ENCODE measurements at regions not wholly inside any gene's neighbourhood (a gene's known extent, or its start where the extent isn't known, plus 50 kb on each side); places are given as distances from the start of the nearest gene placed in this dataset.

DNA sequence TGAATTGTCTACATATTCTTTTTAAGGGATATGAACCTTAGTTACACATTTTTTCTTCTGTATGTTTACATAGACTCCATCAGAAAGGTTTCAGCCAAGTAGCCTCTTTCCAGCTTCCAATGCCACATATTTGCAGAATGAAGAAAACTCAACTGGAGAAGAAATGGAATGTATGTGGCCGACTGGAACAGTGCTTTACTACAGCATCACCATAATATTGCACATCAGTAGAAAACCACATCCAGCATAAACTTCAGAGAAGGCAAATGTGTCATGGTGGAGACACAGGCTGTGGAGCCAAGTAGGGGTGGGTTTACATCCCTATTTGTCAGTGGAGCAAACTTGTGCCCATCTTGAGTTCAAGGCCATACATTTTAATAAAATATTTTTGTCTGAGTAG lies 204.8 kb upstream of the LDB2 start:
- no peaks in the 10 kb centered on the region for H3K4me1 ChIP-seq (ENCODE audit: insufficient read depth, low read length)

DNA sequence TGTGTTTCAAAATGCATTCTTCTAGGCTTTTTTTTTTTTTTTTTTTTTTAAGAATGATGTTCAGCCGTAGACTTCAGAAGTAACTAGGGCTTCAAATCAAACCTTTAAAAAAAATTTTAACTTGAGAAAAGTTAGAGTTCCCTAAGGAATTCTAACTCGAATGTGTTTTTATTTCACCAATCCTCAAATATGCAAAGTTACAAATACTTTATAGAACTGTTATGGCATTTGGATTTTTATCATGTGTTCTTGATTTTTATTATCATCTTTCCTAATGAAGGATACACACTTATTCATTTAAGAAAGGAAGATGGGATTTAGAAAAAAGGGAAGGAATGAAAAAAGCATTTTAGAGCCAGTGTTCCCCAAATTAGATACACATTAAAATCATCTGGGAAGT lies 200.6 kb upstream of the LDB2 start:
- H3K9ac ChIP-seq (ENCODE audit: low read length), result no peak overlapping the region
- H3K4me3 ChIP-seq (ENCODE audit: low read depth in 1 of 2, low read length in 2 of 2), result no peak overlapping the region
- no peaks in the 10 kb centered on the region for H3K27me3 ChIP-seq (ENCODE audit: control insufficient read depth in 1 of 2, insufficient read depth in 2 of 2, low read length in 2 of 2)
- H3K36me3 ChIP-seq (ENCODE audit: insufficient read depth, low read length), result no peaks in the 10 kb centered on the region
- no peaks in the 10 kb centered on the region for H3K9me3 ChIP-seq (ENCODE audit: low read length)
- H3K4me1 ChIP-seq (ENCODE audit: insufficient read depth, low read length), result no peaks in the 10 kb centered on the region
- H3K27ac ChIP-seq (ENCODE audit: low read depth, low read length), result no peak overlapping the region

More for the DNA sequence above, 204.8 kb upstream of the LDB2 start:
- no peaks in the 10 kb centered on the region for H3K9me3 ChIP-seq (ENCODE audit: low read length)
- no peak overlapping the region for H3K4me3 ChIP-seq (ENCODE audit: low read depth in 1 of 2, low read length in 2 of 2)
- no peak overlapping the region for H3K9ac ChIP-seq (ENCODE audit: low read length)
- no peak overlapping the region for H3K27ac ChIP-seq (ENCODE audit: low read depth, low read length)
- H3K36me3 ChIP-seq (ENCODE audit: insufficient read depth, low read length), result no peaks in the 10 kb centered on the region
- no peaks in the 10 kb centered on the region for H3K27me3 ChIP-seq (ENCODE audit: control insufficient read depth in 1 of 2, insufficient read depth in 2 of 2, low read length in 2 of 2)

DNA sequence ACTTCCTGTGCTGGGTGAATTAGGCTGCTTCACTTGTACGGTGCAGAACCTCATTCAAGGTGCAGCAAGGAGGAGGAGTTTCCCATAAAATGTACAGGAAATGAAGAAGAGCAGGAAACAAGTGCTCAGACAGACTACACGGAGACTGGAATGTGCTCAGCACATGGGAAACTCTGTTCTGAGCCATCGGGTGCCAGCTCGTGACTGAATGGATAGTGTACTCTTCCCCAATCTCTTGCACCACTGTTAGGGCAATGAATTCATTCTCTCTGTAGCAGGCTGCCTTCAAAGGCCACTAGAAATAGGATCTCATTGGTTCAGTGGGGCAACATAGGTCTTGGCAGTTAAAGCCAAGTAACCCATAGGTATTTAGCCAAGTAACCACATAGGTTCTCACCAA lies 200.0 kb upstream of the LDB2 start:
- no peak overlapping the region for H3K4me3 ChIP-seq (ENCODE audit: low read depth in 1 of 2, low read length in 2 of 2)
- H3K4me1 ChIP-seq (ENCODE audit: insufficient read depth, low read length), result no peaks in the 10 kb centered on the region
- H3K36me3 ChIP-seq (ENCODE audit: insufficient read depth, low read length), result no peaks in the 10 kb centered on the region
- no peaks in the 10 kb centered on the region for H3K27me3 ChIP-seq (ENCODE audit: control insufficient read depth in 1 of 2, insufficient read depth in 2 of 2, low read length in 2 of 2)
- H3K27ac ChIP-seq (ENCODE audit: low read depth, low read length), result no peak overlapping the region
- no peak overlapping the region for H3K9ac ChIP-seq (ENCODE audit: low read length)
- no peaks in the 10 kb centered on the region for H3K9me3 ChIP-seq (ENCODE audit: low read length)

DNA sequence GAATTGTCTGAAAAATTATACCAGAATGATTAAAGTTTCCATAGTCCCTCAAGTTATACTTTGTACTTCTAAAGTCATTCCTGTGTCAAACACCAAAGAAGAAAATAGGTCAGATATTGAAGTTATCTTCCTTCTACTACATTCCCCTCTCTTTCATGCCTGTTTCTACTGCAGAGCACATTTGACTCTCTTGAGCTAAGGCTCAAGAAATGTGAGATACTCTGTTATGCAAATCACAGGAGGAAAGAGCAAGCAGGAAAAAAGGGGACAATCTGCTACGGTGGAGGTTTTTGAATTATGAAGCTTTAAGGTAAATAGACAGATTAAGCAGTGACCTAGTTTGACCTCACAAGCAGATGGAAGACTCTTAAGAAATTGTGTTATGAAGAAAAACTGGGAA lies 198.9 kb upstream of the LDB2 start:
- Histone ChIP-seq H3K4me3 (ENCODE audit: low read depth in 1 of 2, low read length in 2 of 2) (no peak overlapping the region), H3K36me3 (ENCODE audit: insufficient read depth, low read length) (no peaks in the 10 kb centered on the region), H3K27me3 (ENCODE audit: control insufficient read depth in 1 of 2, insufficient read depth in 2 of 2, low read length in 2 of 2) (no peaks in the 10 kb centered on the region), H3K27ac (ENCODE audit: low read depth, low read length) (no peak overlapping the region), H3K9ac (ENCODE audit: low read length) (no peak overlapping the region), H3K9me3 (ENCODE audit: low read length) (no peaks in the 10 kb centered on the region), H3K4me1 (ENCODE audit: insufficient read depth, low read length) (no peaks in the 10 kb centered on the region)

DNA sequence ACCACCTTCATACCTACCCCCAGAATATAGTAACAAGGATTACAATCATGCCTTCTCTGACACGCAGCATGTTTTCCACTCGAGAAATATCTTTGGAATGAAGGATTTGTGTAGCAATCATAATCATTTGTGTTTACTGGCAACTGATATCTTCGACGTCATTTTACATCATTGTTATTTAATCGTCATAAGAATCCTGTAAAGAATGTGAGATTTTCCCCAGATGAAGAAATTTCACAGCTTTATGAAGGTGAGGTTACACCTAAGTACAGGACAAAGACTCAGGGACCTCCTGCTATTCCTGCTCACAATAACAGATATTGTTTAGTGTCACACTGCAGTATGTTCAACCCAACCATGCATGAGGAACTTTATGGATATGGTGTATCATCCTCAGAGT lies 198.2 kb upstream of the LDB2 start:
- no peaks in the 10 kb centered on the region for H3K27me3 ChIP-seq (ENCODE audit: control insufficient read depth in 1 of 2, insufficient read depth in 2 of 2, low read length in 2 of 2)
- no peaks in the 10 kb centered on the region for H3K4me1 ChIP-seq (ENCODE audit: insufficient read depth, low read length)
- no peaks in the 10 kb centered on the region for H3K9me3 ChIP-seq (ENCODE audit: low read length)
- H3K4me3 ChIP-seq (ENCODE audit: low read depth in 1 of 2, low read length in 2 of 2), result no peak overlapping the region
- no peak overlapping the region for H3K27ac ChIP-seq (ENCODE audit: low read depth, low read length)
- H3K36me3 ChIP-seq (ENCODE audit: insufficient read depth, low read length), result no peaks in the 10 kb centered on the region
- H3K9ac ChIP-seq (ENCODE audit: low read length), result no peak overlapping the region

DNA sequence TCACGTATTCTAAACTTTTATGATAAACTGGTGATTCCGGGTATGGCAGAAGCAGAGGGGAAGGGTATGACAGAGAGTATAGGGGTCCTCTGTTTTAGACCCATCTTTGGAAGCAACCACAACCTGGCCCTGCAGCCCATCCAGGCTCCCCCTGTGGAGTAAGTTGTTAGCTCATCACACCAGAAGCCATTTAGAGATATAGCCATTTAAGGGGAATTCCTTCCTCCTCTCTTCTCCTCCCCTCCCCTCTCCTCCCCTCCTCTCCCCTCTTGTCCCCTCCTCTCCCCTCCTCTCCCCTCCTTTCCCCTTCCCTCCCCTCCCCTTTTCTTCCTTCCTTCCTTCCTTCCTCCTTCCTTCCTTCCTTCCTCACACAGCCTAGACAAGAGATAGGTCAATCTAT lies 197.3 kb upstream of the LDB2 start:
- H3K36me3 ChIP-seq (ENCODE audit: insufficient read depth, low read length), result no peaks in the 10 kb centered on the region
- no peak overlapping the region for H3K27ac ChIP-seq (ENCODE audit: low read depth, low read length)
- no peak overlapping the region for H3K4me3 ChIP-seq (ENCODE audit: low read depth in 1 of 2, low read length in 2 of 2)
- H3K9me3 ChIP-seq (ENCODE audit: low read length), result no peaks in the 10 kb centered on the region
- H3K27me3 ChIP-seq (ENCODE audit: control insufficient read depth in 1 of 2, insufficient read depth in 2 of 2, low read length in 2 of 2), result no peaks in the 10 kb centered on the region
- no peaks in the 10 kb centered on the region for H3K4me1 ChIP-seq (ENCODE audit: insufficient read depth, low read length)
- no peak overlapping the region for H3K9ac ChIP-seq (ENCODE audit: low read length)

DNA sequence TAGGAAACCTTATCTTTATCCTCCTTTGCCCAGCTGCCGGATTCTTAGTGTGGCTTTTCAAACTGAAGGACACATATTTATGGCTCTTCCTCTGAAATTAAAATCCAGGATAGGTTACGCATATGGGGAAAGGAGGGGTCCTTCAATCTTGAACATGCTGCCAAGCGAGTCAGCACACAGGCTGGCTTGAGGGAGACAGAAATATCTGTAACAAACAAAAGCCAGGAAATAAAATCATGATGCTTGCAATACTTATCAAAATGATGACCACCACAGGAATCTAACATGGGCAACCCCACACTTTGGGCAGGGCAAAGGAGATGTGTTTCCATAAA lies 196.4 kb upstream of the LDB2 start:
- no peaks in the 10 kb centered on the region for H3K4me1 ChIP-seq (ENCODE audit: insufficient read depth, low read length)
- H3K9ac ChIP-seq (ENCODE audit: low read length), result no peak overlapping the region
- no peak overlapping the region for H3K27ac ChIP-seq (ENCODE audit: low read depth, low read length)
- H3K4me3 ChIP-seq (ENCODE audit: low read depth in 1 of 2, low read length in 2 of 2), result no peak overlapping the region
- no peaks in the 10 kb centered on the region for H3K36me3 ChIP-seq (ENCODE audit: insufficient read depth, low read length)
- H3K27me3 ChIP-seq (ENCODE audit: control insufficient read depth in 1 of 2, insufficient read depth in 2 of 2, low read length in 2 of 2), result no peaks in the 10 kb centered on the region
- no peaks in the 10 kb centered on the region for H3K9me3 ChIP-seq (ENCODE audit: low read length)

DNA sequence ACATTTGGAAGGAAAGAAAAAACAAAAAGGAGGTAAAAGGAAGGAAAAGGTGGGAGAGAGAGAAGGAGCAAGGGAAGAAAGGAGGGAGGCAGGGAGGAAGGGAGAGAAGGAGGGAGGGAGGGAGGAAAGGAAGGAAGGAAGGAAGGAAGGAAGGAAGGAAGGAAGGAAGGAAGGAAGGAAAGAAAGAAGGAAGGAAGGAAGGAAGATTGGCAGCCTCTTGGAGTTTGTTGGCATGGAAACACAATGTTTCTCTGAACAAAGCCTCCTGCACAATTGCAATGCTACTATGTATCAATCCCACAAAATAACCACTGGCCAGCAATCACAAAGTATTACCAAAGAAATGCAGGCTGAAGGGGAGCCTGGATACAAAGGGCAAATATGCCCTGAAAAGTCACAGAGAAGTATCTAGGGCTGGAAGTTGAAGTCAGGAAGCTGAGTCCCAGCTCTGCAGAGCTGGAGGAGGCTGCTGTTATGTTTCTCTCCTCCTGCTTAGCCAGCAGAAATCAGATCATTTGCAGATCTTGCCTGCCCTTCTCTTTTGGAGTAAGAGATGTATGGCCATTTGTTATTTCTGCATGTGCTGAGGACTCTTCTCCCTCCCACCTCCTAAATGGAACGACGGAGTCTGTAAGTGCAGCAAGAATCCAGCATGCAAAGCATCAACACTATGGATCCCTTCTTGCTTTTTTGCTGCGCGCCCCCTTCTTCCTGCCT lies 195.9 kb upstream of the LDB2 start:
- H3K27ac ChIP-seq (ENCODE audit: low read depth, low read length), result no peak overlapping the region
- H3K36me3 ChIP-seq (ENCODE audit: insufficient read depth, low read length), result no peaks in the 10 kb centered on the region
- H3K27me3 ChIP-seq (ENCODE audit: control insufficient read depth in 1 of 2, insufficient read depth in 2 of 2, low read length in 2 of 2), result no peaks in the 10 kb centered on the region
- no peak overlapping the region for H3K4me3 ChIP-seq (ENCODE audit: low read depth in 1 of 2, low read length in 2 of 2)
- H3K4me1 ChIP-seq (ENCODE audit: insufficient read depth, low read length), result no peaks in the 10 kb centered on the region
- H3K9ac ChIP-seq (ENCODE audit: low read length), result no peak overlapping the region
- H3K9me3 ChIP-seq (ENCODE audit: low read length), result no peaks in the 10 kb centered on the region

DNA sequence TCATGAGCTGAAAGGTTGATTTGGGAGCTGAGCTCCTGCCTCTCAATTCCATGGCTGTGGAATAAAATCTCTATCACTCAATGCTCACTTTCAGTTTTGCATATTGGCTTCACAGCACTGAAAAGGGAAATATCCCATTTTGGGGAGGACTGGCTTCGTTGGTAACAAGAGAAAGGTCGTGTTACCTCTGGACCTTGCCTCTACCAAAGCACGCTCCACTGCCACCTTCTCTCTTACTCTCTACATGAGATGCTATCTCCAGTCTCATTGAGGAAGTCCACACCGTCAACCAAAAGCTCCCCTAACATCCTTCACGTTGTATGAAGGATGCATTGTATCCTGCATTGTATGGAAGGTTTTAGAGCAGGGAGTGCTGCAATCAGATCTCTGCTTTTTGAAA lies 195.0 kb upstream of the LDB2 start:
- H3K9ac ChIP-seq (ENCODE audit: low read length), result no peak overlapping the region
- no peaks in the 10 kb centered on the region for H3K4me1 ChIP-seq (ENCODE audit: insufficient read depth, low read length)
- H3K4me3 ChIP-seq (ENCODE audit: low read depth in 1 of 2, low read length in 2 of 2), result no peak overlapping the region
- no peak overlapping the region for H3K27ac ChIP-seq (ENCODE audit: low read depth, low read length)
- no peaks in the 10 kb centered on the region for H3K27me3 ChIP-seq (ENCODE audit: control insufficient read depth in 1 of 2, insufficient read depth in 2 of 2, low read length in 2 of 2)
- no peaks in the 10 kb centered on the region for H3K36me3 ChIP-seq (ENCODE audit: insufficient read depth, low read length)
- H3K9me3 ChIP-seq (ENCODE audit: low read length), result no peaks in the 10 kb centered on the region

DNA sequence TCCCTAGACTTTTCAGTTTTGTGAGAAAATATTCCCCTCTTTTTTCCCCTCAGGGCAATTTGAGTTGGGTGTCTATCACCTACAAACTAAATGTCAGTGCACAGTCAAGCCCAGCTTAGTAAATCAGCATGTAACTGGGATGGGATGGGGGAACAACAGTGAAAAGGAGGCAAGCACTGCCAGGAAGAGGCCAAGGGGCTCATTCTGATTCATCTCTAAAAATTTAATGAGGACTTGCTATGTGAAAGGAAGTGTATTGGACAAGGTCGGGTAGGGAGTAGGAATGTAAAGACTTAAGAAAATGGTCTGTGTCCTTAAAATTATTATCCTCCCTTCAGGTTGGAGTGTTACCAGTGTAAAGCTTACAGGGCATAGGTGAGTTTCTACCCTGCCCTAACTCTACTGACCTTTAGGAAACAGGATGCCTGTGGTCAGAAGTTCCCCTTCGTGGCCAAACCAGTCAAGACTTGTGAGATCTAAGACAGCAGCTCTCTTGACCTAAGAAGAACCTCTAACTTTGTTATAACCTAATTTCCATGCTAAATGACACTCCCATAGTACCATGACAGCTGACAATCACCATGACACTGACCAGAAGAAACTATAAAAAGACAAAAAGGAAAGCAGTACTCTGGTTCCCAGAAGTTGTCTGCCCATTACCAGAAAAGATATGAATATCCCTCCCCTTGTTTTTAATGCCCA lies 194.4 kb upstream of the LDB2 start:
- Histone ChIP-seq H3K27ac (ENCODE audit: low read depth, low read length) (no peak overlapping the region), H3K27me3 (ENCODE audit: control insufficient read depth in 1 of 2, insufficient read depth in 2 of 2, low read length in 2 of 2) (no peaks in the 10 kb centered on the region), H3K9me3 (ENCODE audit: low read length) (no peaks in the 10 kb centered on the region), H3K4me1 (ENCODE audit: insufficient read depth, low read length) (no peaks in the 10 kb centered on the region), H3K36me3 (ENCODE audit: insufficient read depth, low read length) (no peaks in the 10 kb centered on the region), H3K9ac (ENCODE audit: low read length) (no peak overlapping the region), H3K4me3 (ENCODE audit: low read depth in 1 of 2, low read length in 2 of 2) (no peak overlapping the region)

DNA sequence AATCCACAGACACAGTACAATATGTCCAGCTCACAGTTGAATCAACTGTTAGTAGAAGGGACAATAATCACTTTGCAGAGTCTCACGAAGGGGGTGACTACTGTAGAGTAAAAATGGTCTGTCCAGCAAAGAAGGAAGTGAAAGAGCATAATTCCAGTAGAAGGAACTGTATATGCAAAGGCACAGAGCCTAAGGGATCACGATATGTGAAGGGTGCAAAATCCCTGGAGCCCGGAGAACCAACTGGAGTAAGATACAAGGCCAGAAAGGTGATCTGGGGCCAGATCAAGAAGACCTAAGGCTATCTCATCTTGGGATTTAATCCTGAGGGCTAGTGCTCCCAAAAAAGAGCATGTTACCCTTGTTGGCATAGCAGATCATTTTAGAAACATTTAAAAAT lies 192.7 kb upstream of the LDB2 start:
- H3K36me3 ChIP-seq (ENCODE audit: insufficient read depth, low read length), result no peaks in the 10 kb centered on the region
- H3K4me1 ChIP-seq (ENCODE audit: insufficient read depth, low read length), result no peaks in the 10 kb centered on the region
- H3K9me3 ChIP-seq (ENCODE audit: low read length), result no peaks in the 10 kb centered on the region
- H3K9ac ChIP-seq (ENCODE audit: low read length), result no peak overlapping the region
- no peaks in the 10 kb centered on the region for H3K27me3 ChIP-seq (ENCODE audit: control insufficient read depth in 1 of 2, insufficient read depth in 2 of 2, low read length in 2 of 2)
- H3K27ac ChIP-seq (ENCODE audit: low read depth, low read length), result no peak overlapping the region
- no peak overlapping the region for H3K4me3 ChIP-seq (ENCODE audit: low read depth in 1 of 2, low read length in 2 of 2)

DNA sequence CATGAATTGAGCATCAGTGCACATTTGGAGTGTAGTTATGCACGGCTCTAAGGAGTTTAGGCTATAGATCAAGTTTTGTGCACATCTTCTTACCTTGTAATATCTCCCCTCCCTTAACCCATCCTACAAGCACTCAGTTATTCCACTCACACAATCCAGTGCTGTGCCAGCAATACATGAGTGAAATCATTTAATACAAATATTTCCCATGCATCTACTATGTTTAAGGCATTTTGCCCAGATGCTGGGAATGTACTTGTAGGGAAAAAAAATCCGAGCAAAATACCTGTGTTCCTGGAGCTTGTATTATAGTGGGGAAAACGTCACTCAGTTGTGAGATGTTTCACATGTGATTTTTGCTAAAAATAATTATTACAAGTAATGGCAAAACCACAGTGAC lies 191.6 kb upstream of the LDB2 start:
- Histone ChIP-seq H3K36me3 (ENCODE audit: insufficient read depth, low read length) (no peaks in the 10 kb centered on the region), H3K27ac (ENCODE audit: low read depth, low read length) (no peak overlapping the region)

More for the DNA sequence above, 191.6 kb upstream of the LDB2 start:
- H3K9me3 ChIP-seq (ENCODE audit: low read length), result no peaks in the 10 kb centered on the region
- no peaks in the 10 kb centered on the region for H3K27me3 ChIP-seq (ENCODE audit: control insufficient read depth in 1 of 2, insufficient read depth in 2 of 2, low read length in 2 of 2)
- H3K4me1 ChIP-seq (ENCODE audit: insufficient read depth, low read length), result no peaks in the 10 kb centered on the region
- H3K4me3 ChIP-seq (ENCODE audit: low read depth in 1 of 2, low read length in 2 of 2), result no peak overlapping the region
- no peak overlapping the region for H3K9ac ChIP-seq (ENCODE audit: low read length)
